HL-60 (cell line): ENCODE measurements at regions not wholly inside any gene's neighbourhood (a gene's known extent, or its start where the extent isn't known, plus 50 kb on each side); places are given as distances from the start of the nearest gene placed in this dataset.

Source experiments
- CTCF ChIP-seq: IDR thresholded peaks from one replicate; pipeline ENCODE4 v1.5.1; 2011; ENCODE audit warnings: low read length, control low read depth, inconsistent platforms; ENCODE audit not compliant: insufficient read depth
- GABPA ChIP-seq: IDR thresholded peaks from 2 replicates; pipeline ENCODE4 v1.6.1; 2012; ENCODE audit warnings: low read depth
- POLR2AphosphoS5 ChIP-seq: IDR thresholded peaks from 2 replicates; pipeline ENCODE4 v1.6.1; 2012; ENCODE audit warnings: low read depth
- REST ChIP-seq: IDR thresholded peaks from 2 replicates; pipeline ENCODE4 v1.6.1; 2012; ENCODE audit warnings: low read depth; ENCODE audit not compliant: insufficient replicate concordance
- SPI1 ChIP-seq: IDR thresholded peaks from 2 replicates; pipeline ENCODE4 v1.6.1; 2012; ENCODE audit warnings: low read depth, mild to moderate bottlenecking, borderline replicate concordance

- TF ChIP-seq CTCF (no peak), POLR2AphosphoS5 (no peak), REST (no peak), GABPA (no peak), SPI1 (no peak)
Measured at GRCh38 chr6:168826078-168826390, 385.1 kb downstream of the SMOC2 start.
